ENCODE measurements at regions not wholly inside any gene's neighbourhood (a gene's known extent, or its start where the extent isn't known, plus 50 kb on each side); places are given as distances from the start of the nearest gene placed in this dataset.
A peak's percentile ranks its signal among the peaks of the same experiment; 100 is the strongest.

DNA sequence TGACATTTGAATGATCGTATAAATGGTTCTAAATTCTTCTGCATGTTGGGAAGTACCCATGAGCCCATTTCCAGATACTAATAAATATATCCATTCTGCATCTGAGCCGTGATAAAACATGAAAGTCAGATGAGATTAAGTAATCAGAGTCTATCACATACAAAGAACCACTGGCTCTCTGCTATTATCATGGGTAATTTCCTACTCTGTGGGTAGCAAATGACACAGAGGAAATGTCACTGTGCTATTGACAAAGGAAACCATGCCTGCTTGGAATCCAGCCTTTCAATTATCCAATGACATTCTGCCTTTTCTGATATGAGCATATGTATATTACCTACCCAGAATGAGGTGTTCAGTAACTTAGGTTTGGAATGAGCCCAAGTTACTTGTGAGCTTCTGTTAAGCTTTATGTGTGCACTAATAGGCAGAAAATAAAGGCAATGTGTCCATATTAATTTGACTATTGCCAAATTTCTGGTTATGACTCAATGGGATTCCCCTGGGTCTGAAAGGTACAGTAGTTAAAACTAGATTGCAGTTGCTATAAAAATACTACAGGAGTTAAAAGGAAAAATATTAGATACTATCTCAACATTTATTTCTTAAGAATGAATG, 238.7 kb upstream of the KCNIP4 start:
- DNase-seq (ENCODE audit: low spot score) (no peak), ATAC-seq (ENCODE audit: low FRiP score) (no peak)
- TF ChIP-seq, protein P1, sequence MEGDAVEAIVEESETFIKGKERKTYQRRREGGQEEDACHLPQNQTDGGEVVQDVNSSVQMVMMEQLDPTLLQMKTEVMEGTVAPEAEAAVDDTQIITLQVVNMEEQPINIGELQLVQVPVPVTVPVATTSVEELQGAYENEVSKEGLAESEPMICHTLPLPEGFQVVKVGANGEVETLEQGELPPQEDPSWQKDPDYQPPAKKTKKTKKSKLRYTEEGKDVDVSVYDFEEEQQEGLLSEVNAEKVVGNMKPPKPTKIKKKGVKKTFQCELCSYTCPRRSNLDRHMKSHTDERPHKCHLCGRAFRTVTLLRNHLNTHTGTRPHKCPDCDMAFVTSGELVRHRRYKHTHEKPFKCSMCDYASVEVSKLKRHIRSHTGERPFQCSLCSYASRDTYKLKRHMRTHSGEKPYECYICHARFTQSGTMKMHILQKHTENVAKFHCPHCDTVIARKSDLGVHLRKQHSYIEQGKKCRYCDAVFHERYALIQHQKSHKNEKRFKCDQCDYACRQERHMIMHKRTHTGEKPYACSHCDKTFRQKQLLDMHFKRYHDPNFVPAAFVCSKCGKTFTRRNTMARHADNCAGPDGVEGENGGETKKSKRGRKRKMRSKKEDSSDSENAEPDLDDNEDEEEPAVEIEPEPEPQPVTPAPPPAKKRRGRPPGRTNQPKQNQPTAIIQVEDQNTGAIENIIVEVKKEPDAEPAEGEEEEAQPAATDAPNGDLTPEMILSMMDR (IDR thresholded peaks at IDR 0.05): no peak

DNA sequence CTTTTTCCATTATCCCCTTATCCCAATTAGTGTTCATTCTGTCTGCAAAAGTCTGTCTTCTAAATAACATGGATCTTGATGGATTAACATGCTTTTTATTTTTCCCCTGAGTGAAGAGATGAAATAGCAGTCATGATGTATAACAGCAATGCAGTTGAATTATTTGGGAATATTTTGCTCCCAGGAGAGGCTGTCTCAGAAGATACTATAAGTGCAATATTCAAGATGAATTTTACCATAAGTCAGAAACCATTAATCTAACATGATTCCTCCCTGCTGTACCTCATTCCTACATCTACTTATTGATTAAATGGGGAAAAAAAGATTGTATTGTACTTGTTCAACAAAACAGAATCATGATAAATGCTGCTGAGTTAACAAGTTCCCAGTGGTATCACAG, 233.2 kb upstream of the KCNIP4 start:
- TF ChIP-seq, protein P1 (IDR thresholded peaks at IDR 0.05): no peak
- DNase-seq (ENCODE audit: low spot score) (no peak), ATAC-seq (ENCODE audit: low FRiP score) (no peak)

DNA sequence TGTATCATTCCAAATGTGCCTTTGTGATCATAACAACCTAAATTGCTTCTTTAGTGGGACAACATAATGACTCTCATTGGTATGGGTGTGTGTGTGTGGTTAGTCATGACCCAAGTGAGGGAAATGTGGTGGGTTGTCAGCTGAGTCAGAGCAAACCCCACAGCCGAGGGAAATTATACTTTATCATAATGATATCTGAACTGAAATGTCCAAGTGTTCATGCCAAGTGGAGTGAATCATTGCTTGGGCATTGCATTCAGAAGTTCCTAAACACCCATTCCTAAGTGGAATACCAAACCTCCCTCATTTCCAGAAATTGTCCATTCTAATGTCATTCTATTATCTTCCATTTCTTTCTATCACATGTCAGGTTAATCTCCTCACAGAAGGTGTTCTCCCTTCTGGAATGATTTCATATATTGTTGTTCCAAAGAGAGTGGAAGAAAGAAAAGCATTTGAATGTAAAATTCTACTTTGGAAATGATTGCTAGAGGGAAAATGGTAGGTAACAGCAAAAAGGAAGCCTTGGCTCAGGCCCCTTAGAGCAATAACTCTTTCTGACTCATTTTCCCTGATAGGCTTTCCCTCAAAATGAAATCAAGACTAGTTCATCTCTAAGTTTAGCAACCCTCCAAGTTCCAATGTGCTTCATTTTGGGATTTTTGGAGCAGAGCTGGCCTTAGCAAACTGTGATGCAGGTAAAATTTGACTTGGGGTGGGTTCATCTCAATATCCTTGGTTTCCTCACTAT, 230.7 kb upstream of the KCNIP4 start:
- ATAC-seq (ENCODE audit: low FRiP score) (peak; percentile 96), DNase-seq (ENCODE audit: low spot score) (no peak)
- TF ChIP-seq, protein P1 (IDR thresholded peaks at IDR 0.05): no peak

DNA sequence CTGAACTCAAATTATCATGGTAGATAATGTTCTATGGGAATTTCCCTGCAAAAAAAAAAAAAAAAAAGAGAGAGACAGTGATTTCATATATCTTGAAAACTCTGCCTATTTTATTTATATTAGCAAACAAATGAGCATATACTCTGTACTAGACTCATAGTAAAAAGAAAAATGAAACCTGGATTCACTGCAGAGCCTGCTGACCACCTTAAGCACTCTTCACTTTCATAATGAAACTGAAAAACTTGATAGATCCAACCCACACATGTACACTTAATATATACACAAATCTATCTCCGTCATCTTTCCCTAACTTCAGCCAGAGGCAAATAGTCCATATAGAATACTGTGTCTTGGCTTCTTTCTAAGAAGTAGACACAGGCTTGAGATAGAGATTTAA, 226.1 kb upstream of the KCNIP4 start:
- DNase-seq (ENCODE audit: low spot score): no peak
- TF ChIP-seq, protein P1 (IDR thresholded peaks at IDR 0.05): no peak
- ATAC-seq (ENCODE audit: low FRiP score): no peak

DNA sequence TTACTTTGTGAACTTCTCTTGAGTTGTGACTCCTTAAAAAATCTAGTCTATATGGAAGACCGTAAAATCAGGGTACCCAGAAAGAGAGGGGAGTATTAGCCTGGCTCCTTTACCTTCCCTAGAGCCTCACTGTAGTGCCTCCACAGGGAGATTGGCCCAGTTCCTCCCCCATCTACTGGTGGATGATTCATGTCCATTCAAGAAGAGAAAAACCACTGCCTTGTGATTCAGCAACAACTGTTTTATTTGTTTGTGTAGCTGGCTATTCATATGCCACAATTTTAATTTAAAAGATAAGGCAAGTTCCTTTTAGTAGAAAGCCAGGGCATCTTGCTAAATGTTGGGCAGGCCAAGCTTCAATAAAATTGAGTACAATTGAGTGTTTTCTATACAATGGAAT, 221.8 kb upstream of the KCNIP4 start:
- no peak for ATAC-seq (ENCODE audit: low FRiP score)
- TF ChIP-seq, protein P1 (IDR thresholded peaks at IDR 0.05): no peak

DNA sequence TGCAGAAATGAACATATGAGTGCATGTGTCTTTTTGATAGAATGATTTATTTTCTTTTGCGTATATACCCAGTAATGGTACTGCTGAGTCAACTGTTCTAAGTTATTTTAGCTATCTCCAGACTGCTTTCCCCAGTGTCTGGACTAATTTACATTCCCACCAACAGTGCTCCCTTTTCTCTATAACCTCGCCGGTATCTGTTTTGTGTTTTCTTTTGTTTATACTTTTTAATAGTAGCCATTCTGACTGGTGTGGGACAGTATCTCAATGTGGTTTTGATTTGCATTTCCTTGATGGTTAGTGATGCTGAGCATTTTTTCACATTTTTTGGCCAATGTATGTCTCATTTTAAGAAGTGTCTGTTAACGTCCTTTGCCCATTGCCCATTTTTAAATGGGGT, 218.6 kb upstream of the KCNIP4 start:
- DNase-seq (ENCODE audit: low spot score): no peak
- TF ChIP-seq, protein P1 (IDR thresholded peaks at IDR 0.05): no peak
- no peak for ATAC-seq (ENCODE audit: low FRiP score)

More for the DNA sequence above, 221.8 kb upstream of the KCNIP4 start:
- no peak for DNase-seq (ENCODE audit: low spot score)

DNA sequence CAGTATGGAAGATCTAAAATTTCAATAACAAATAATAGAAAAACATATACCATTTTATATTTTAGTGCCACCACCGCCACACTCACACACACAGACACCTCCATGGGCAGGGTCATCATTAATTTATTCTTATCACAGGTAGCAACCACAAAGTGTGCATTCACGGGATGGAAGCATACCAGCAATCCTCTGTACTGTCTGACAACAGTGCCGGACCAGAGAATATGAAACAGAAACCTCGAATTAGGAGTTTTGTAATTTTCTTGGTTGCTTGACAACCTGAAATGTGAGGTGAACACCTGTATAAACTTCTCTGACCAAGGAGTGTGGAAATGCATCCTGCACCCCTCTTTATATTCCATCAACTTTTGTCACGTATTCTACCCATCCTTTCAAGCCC, 213.9 kb upstream of the KCNIP4 start:
- DNase-seq (ENCODE audit: low spot score) (no peak), ATAC-seq (ENCODE audit: low FRiP score) (no peak)
- TF ChIP-seq, protein P1 (IDR thresholded peaks at IDR 0.05): no peak

Data from omental fat pad (tissue), 3 donors.